ENCODE measurements at regions not wholly inside any gene's neighbourhood (a gene's known extent, or its start where the extent isn't known, plus 50 kb on each side); places are given as distances from the start of the nearest gene placed in this dataset.
A peak's percentile ranks its signal among the peaks of the same experiment; 100 is the strongest.

DNA sequence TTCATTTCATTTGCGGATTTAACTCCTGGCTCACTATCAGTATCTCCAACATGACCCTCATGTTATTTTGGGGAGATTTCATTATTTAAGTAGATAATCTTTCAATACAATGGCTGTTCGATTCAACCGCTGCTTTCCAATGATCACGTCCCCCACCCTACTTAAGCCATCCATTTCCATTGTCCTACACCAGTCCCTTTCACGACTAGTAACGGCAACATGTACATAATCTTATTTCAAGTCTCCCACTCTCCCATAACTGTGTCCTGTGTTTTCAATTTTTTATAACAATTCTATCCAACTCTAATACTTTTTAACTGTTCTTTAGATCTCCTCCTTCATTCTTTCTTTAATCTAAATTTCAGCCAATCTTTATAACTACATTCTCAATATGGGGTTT lies 890.8 kb upstream of the MAP3K7 start:
- no peak overlapping the region for H3K27ac ChIP-seq
- POLR2A ChIA-PET (ENCODE audit: low non-redundant PET), result no interaction called here
- CTCF ChIA-PET, result no interaction called here
- DNase-seq (ENCODE audit: low spot score), result no peak
- no peak for TF ChIP-seq CTCF (conservative IDR thresholded peaks at IDR 0.05; ENCODE audit: low read depth)

GRCh38 chr6:91476000-91476399 lies 889.1 kb upstream of the MAP3K7 start:
- no peak overlapping the region for H3K27ac ChIP-seq
- peak; percentile 13 for DNase-seq (ENCODE audit: low spot score)
- POLR2A ChIA-PET (ENCODE audit: low non-redundant PET), result no interaction called here
- CTCF ChIA-PET, result no interaction called here
- TF ChIP-seq CTCF (conservative IDR thresholded peaks at IDR 0.05; ENCODE audit: low read depth), result no peak

DNA sequence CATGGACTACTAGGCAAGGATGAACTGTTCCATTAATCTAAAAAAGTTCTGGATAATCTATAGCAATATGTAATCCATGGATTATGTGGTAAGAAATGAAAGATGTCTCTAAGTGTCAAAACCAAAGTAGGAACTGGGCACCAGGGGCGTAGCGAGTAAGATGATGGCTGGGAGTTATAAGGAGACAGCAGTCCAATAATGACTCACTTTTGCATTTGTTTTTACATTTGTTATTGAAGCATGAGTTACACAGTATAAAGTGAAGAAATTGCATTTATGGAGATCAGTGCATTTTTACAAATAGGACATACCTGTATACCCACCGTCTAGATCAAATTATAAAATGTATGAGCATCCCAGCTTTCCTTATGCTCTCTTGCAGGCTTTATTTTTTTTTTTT lies 878.5 kb upstream of the MAP3K7 start:
- TF ChIP-seq CTCF (conservative IDR thresholded peaks at IDR 0.05; ENCODE audit: low read depth), result no peak
- ChIA-PET POLR2A (ENCODE audit: low non-redundant PET) (no interaction called here), CTCF (interaction anchor here (0.6 kb wide), 1 partner anchor 1470 kb away, joined by 4 read pairs; no protein-coding TSS in a partner anchor)
- DNase-seq (ENCODE audit: low spot score), result no peak
- no peak overlapping the region for H3K27ac ChIP-seq

- ChIA-PET CTCF (no interaction called here), POLR2A (ENCODE audit: low non-redundant PET) (no interaction called here)
- DNase-seq (ENCODE audit: low spot score), result no peak
- H3K27ac ChIP-seq, result no peak overlapping the region
- no peak for TF ChIP-seq CTCF (conservative IDR thresholded peaks at IDR 0.05; ENCODE audit: low read depth)
Measured at GRCh38 chr6:91464718-91465117, 877.8 kb upstream of the MAP3K7 start.

DNA sequence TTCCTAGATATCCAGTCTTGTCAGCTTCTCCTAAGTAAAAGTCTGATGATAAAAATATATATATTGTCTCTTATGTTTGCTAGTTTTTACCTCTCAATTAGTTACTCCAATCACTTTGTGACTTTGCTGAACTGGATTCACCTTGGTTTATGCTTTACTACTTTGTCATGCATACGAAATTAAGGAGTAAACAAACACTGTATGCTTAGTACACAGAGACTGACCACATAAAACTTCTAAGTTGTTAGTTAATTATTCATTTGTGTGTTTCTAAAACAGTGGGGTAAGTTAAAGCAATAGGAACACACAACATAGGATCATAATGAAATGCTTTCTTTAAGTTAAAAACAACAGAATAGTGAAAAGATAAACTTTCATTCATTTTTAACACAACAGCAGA lies 877.3 kb upstream of the MAP3K7 start:
- ChIA-PET POLR2A (ENCODE audit: low non-redundant PET) (no interaction called here), CTCF (interaction anchor here (0.6 kb wide), 1 partner anchor 620 kb away, joined by 3 read pairs; no protein-coding TSS in a partner anchor)
- H3K27ac ChIP-seq, result no peak overlapping the region
- DNase-seq (ENCODE audit: low spot score), result no peak
- no peak for TF ChIP-seq CTCF (conservative IDR thresholded peaks at IDR 0.05; ENCODE audit: low read depth)

DNA sequence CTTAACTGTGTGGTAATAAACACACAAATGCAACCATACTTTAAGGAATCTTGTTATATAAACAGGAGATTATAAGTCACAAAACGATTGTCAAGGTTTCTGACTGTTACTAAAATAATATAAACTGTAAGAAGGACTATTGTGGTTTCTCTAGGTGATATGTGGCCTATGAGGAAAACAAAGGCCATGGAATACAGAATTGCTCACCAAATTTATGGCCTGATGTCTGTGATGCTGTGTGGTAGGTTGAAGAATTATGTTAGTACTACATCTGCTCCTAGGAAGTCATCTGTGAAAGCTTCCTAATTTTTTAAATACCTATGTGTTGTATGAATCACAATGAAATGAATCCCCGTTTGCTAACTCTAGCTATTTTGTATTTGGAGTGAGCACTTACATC lies 875.4 kb upstream of the MAP3K7 start:
- ChIA-PET CTCF (no interaction called here), POLR2A (ENCODE audit: low non-redundant PET) (no interaction called here)
- no peak for TF ChIP-seq CTCF (conservative IDR thresholded peaks at IDR 0.05; ENCODE audit: low read depth)
- no peak overlapping the region for H3K27ac ChIP-seq
- no peak for DNase-seq (ENCODE audit: low spot score)
